Ovary (tissue), 3 donors: ENCODE measurements at regions not wholly inside any gene's neighbourhood (a gene's known extent, or its start where the extent isn't known, plus 50 kb on each side); places are given as distances from the start of the nearest gene placed in this dataset.

Source experiments
- EP300 ChIP-seq: sonication (generic); formaldehyde crosslinking; IDR thresholded peaks from one replicate; pipeline ENCODE4 v1.6.1; 2017; ENCODE audit warnings: antibody characterized with exemption
- POLR2A ChIP-seq: fragments of 450-650 bp; IDR thresholded peaks from one replicate; pipeline ENCODE4 v1.6.1; 2017; ENCODE audit warnings: antibody characterized with exemption, mild to moderate bottlenecking, moderate library complexity
- TF ChIP-seq, protein P1 (sequence below), 3 donors: fragments of 450-650 bp in 2 of 3; fragments of 200-600 bp in 1 of 3; IDR thresholded peaks; one replicate each; pipeline versions ENCODE4 v1.5.1 to v1.8.0; 2016 to 2022; ENCODE audit warnings: antibody characterized with exemption in 3 of 3, mild to moderate bottlenecking in 1 of 3
- donor health status: DM: no; HTN: no; CAD: no.

GRCh38 chr6:56407883-56408410 lies 160.6 kb upstream of the COL21A1 start:
- TF ChIP-seq, protein P1, sequence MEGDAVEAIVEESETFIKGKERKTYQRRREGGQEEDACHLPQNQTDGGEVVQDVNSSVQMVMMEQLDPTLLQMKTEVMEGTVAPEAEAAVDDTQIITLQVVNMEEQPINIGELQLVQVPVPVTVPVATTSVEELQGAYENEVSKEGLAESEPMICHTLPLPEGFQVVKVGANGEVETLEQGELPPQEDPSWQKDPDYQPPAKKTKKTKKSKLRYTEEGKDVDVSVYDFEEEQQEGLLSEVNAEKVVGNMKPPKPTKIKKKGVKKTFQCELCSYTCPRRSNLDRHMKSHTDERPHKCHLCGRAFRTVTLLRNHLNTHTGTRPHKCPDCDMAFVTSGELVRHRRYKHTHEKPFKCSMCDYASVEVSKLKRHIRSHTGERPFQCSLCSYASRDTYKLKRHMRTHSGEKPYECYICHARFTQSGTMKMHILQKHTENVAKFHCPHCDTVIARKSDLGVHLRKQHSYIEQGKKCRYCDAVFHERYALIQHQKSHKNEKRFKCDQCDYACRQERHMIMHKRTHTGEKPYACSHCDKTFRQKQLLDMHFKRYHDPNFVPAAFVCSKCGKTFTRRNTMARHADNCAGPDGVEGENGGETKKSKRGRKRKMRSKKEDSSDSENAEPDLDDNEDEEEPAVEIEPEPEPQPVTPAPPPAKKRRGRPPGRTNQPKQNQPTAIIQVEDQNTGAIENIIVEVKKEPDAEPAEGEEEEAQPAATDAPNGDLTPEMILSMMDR (IDR thresholded peaks at IDR 0.05): no peak
- TF ChIP-seq POLR2A: no peak
- no peak for TF ChIP-seq EP300
